HCT116 (cell line): ENCODE measurements at regions not wholly inside any gene's neighbourhood (a gene's known extent, or its start where the extent isn't known, plus 50 kb on each side); places are given as distances from the start of the nearest gene placed in this dataset.

ENCODE experiments used
- EZH2 ChIP-seq: fragments of 200-600 bp; sonication (generic); IDR thresholded peaks from 2 replicates; pipeline ENCODE4 v1.6.1; 2017; ENCODE audit warnings: antibody characterized with exemption, mixed run types
- POLR2A ChIP-seq: IDR thresholded peaks from 2 replicates; pipeline ENCODE4 v1.7.0; 2011; ENCODE audit warnings: borderline replicate concordance; ENCODE audit not compliant: insufficient read depth, insufficient read length; ENCODE audit errors: extremely low read depth
- SRF ChIP-seq: IDR thresholded peaks from 2 replicates; pipeline ENCODE4 v1.6.1; 2012; ENCODE audit warnings: low read depth
- TF ChIP-seq, protein P1 (sequence below): IDR thresholded peaks from 2 replicates; pipeline ENCODE4 v1.6.1; 2012; ENCODE audit warnings: low read depth
- TF ChIP-seq, protein P2 (sequence below), 3 experiments: fragments of 200-600 bp in 1 of 3; sonication (generic) in 1 of 3; IDR thresholded peaks in 2 of 3; conservative IDR thresholded peaks in 1 of 3; 2 replicates each; pipeline ENCODE4 v1.5.1; 2012 to 2017; ENCODE audit warnings: low read depth in 2 of 3, low read length in 2 of 3, antibody characterized with exemption in 1 of 3, borderline replicate concordance in 1 of 3, control low read depth in 1 of 3, mild to moderate bottlenecking in 1 of 3, mixed read lengths in 1 of 3, mixed run types in 1 of 3, moderate library complexity in 1 of 3; ENCODE audit not compliant: insufficient read depth in 1 of 3

DNA sequence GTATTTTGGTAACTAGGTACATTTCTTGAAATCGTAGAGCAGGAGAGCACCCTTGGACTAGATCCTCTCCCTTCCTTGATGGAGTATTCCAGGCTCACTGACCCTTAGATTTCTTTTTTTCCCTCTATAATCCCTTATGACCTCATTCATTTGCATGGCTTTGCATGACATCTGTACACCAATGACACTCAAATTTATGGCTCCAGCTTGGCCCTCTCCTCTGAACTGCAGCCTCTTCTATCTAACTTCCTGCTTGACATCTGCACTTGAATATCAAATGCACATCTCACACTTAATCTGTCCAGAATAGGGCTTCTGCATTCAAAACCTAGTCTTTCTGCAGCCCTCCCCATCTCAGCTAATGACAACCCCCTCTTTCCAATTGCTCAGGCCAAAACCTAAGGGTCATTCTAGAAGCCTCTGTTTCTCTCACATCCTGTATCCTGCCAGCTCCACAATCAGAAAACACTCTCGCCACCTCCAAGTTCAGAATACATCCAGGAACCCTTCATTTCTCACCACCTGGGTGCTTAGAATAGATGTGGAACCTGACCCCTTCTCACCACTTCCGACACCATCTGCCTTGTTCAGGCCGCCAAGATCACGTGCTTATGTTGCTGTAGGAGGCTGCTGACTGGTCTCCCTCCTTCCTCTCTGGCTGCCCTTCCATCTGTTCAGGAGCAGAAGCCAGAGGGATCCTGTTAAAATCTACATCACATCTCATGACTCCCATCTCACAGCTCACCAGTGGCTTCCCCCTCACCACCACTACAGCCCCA is 138.9 kb upstream of the MTNR1B start:
- TF ChIP-seq, protein P1, sequence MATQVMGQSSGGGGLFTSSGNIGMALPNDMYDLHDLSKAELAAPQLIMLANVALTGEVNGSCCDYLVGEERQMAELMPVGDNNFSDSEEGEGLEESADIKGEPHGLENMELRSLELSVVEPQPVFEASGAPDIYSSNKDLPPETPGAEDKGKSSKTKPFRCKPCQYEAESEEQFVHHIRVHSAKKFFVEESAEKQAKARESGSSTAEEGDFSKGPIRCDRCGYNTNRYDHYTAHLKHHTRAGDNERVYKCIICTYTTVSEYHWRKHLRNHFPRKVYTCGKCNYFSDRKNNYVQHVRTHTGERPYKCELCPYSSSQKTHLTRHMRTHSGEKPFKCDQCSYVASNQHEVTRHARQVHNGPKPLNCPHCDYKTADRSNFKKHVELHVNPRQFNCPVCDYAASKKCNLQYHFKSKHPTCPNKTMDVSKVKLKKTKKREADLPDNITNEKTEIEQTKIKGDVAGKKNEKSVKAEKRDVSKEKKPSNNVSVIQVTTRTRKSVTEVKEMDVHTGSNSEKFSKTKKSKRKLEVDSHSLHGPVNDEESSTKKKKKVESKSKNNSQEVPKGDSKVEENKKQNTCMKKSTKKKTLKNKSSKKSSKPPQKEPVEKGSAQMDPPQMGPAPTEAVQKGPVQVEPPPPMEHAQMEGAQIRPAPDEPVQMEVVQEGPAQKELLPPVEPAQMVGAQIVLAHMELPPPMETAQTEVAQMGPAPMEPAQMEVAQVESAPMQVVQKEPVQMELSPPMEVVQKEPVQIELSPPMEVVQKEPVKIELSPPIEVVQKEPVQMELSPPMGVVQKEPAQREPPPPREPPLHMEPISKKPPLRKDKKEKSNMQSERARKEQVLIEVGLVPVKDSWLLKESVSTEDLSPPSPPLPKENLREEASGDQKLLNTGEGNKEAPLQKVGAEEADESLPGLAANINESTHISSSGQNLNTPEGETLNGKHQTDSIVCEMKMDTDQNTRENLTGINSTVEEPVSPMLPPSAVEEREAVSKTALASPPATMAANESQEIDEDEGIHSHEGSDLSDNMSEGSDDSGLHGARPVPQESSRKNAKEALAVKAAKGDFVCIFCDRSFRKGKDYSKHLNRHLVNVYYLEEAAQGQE: no peak
- TF ChIP-seq POLR2A: no peak
- no peak for TF ChIP-seq SRF
- TF ChIP-seq, protein P2, sequence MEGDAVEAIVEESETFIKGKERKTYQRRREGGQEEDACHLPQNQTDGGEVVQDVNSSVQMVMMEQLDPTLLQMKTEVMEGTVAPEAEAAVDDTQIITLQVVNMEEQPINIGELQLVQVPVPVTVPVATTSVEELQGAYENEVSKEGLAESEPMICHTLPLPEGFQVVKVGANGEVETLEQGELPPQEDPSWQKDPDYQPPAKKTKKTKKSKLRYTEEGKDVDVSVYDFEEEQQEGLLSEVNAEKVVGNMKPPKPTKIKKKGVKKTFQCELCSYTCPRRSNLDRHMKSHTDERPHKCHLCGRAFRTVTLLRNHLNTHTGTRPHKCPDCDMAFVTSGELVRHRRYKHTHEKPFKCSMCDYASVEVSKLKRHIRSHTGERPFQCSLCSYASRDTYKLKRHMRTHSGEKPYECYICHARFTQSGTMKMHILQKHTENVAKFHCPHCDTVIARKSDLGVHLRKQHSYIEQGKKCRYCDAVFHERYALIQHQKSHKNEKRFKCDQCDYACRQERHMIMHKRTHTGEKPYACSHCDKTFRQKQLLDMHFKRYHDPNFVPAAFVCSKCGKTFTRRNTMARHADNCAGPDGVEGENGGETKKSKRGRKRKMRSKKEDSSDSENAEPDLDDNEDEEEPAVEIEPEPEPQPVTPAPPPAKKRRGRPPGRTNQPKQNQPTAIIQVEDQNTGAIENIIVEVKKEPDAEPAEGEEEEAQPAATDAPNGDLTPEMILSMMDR (IDR thresholded peaks at IDR 0.05 in 2 of 3, conservative IDR thresholded peaks at IDR 0.05 in 1 of 3; ENCODE audit: borderline replicate concordance in 1 of 3, insufficient read depth in 1 of 3, low read depth in 2 of 3, low read length in 2 of 3): no peak
- TF ChIP-seq EZH2: no peak
